ENCODE measurements at regions not wholly inside any gene's neighbourhood (a gene's known extent, or its start where the extent isn't known, plus 50 kb on each side); places are given as distances from the start of the nearest gene placed in this dataset.

GRCh38 chr10:78542521-78542920, 508.9 kb downstream of the RPS24 start:
- 49 to 73% (median 57%) methylated on average over 7 of the region's 7 CpGs for WGBS, 3 donors
- H3K4me3 ChIP-seq (ENCODE audit: low read depth in 1 of 3, low read length in 3 of 3) = no peak overlapping the region
- H3K27me3 ChIP-seq (ENCODE audit: control insufficient read depth in 3 of 3, insufficient read depth in 3 of 3, low read length in 3 of 3) = no peaks in the 10 kb centered on the region
- peaks cover 0 to 29% (median 20%) of the 10 kb centered on the region in 3 donors for H3K4me1 ChIP-seq (ENCODE audit: control insufficient read depth in 3 of 3, insufficient read depth in 2 of 3, low read depth in 1 of 3, low read length in 2 of 3)
- peak overlapping the region in 1 of 3 donors; percentile 86 for H3K27ac ChIP-seq (ENCODE audit: low read depth in 1 of 3, low read length in 2 of 3)
- FAIRE-seq (no peak), DNase-seq (no peak)
- H3K9me3 ChIP-seq (ENCODE audit: control insufficient read depth in 2 of 2, insufficient read depth in 1 of 2, low read depth in 1 of 2, low read length in 1 of 2) = no peaks in the 10 kb centered on the region
- no peaks in the 10 kb centered on the region for H3K36me3 ChIP-seq (ENCODE audit: control insufficient read depth in 3 of 3, insufficient read depth in 2 of 3, low read depth in 1 of 3, low read length in 3 of 3)

DNA sequence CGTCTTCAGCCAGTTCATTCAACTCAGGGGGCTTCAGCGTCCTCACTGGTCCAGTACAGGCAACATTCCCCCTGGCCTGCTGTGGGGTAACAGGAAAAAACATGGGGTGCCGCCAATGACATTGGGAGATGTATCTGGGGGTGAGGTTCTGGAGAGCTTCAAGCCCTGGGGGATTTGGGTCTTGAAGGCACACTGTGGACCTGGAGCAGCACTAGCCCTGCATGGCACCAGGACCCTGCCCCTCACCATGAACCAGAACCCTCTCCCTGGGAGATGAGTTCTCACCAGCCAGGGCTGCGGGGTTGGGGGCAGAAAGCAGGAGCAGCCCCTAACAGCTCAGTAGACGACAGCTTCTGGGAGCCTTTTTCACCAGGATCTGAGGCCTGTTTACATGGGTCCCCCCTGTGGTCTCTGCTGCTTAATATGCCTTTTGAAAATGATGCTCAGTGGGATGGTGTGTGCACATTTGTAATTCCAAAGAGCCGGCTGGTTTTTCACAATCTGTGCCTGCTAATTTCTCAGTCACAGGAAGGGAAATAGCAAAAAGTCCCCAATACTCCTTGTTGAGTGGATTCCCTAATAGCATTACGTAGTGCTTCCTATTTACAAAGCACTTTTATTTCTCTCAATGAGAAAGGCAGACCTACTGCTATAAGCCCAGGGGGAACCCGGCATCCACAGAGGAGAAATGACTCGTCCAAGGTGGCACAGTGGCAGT, 509.5 kb downstream of the RPS24 start:
- H3K4me3 ChIP-seq (ENCODE audit: low read depth in 1 of 3, low read length in 3 of 3) = no peak overlapping the region
- no peaks in the 10 kb centered on the region for H3K27me3 ChIP-seq (ENCODE audit: control insufficient read depth in 3 of 3, insufficient read depth in 3 of 3, low read length in 3 of 3)
- H3K27ac ChIP-seq (ENCODE audit: low read depth in 1 of 3, low read length in 2 of 3) = peak overlapping the region in 1 of 3 donors; percentile 86
- H3K4me1 ChIP-seq (ENCODE audit: control insufficient read depth in 3 of 3, insufficient read depth in 2 of 3, low read depth in 1 of 3, low read length in 2 of 3) = peaks cover 0 to 32% (median 20%) of the 10 kb centered on the region in 3 donors
- H3K9me3 ChIP-seq (ENCODE audit: control insufficient read depth in 2 of 2, insufficient read depth in 1 of 2, low read depth in 1 of 2, low read length in 1 of 2) = no peaks in the 10 kb centered on the region
- DNase-seq (no peak), FAIRE-seq (no peak)
- H3K36me3 ChIP-seq (ENCODE audit: control insufficient read depth in 3 of 3, insufficient read depth in 2 of 3, low read depth in 1 of 3, low read length in 3 of 3) = no peaks in the 10 kb centered on the region
- 66 to 80% (median 73%) methylated on average over 9 of the region's 9 CpGs for WGBS, 3 donors

DNA sequence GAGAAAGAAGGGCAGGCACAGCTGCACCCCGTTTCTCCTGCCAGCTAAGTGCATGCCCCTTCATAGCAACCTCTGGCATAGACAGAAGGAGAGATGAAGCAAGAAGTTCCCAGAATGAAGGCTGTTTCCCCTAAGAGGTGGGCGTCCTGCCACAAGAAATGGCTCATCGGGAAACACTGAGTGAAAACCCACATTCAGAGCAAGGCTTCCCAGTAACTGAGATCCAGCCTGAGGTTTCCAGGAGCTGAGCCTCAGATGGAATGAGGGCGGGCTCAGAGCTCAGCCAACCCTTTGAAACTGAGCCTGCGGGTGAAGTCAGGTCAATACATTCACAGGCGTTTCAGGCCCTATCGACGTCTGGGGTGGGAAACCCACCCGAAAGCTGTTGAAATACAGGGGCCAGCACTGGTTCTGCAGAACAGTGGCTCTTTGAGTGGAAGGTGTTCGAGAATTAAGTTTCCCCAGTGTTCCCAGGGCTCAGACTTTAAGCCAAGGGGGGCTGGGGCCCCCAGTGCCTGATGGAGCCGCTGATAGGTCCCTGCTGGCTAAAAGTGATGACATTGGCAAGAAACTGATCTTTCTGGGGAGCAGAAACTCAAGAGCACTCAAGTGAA, 510.2 kb downstream of the RPS24 start:
- DNase-seq (no peak), FAIRE-seq (no peak)
- H3K27me3 ChIP-seq (ENCODE audit: control insufficient read depth in 3 of 3, insufficient read depth in 3 of 3, low read length in 3 of 3) = no peaks in the 10 kb centered on the region
- no peaks in the 10 kb centered on the region for H3K9me3 ChIP-seq (ENCODE audit: control insufficient read depth in 2 of 2, insufficient read depth in 1 of 2, low read depth in 1 of 2, low read length in 1 of 2)
- WGBS, 3 donors = 67 to 85% (median 75%) methylated on average over 11 of the region's 11 CpGs
- H3K27ac ChIP-seq (ENCODE audit: low read depth in 1 of 3, low read length in 2 of 3) = peak overlapping the region in 1 of 3 donors; percentile 86
- H3K4me1 ChIP-seq (ENCODE audit: control insufficient read depth in 3 of 3, insufficient read depth in 2 of 3, low read depth in 1 of 3, low read length in 2 of 3) = peaks cover 0 to 32% (median 20%) of the 10 kb centered on the region in 3 donors
- no peak overlapping the region for H3K4me3 ChIP-seq (ENCODE audit: low read depth in 1 of 3, low read length in 3 of 3)
- no peaks in the 10 kb centered on the region for H3K36me3 ChIP-seq (ENCODE audit: control insufficient read depth in 3 of 3, insufficient read depth in 2 of 3, low read depth in 1 of 3, low read length in 3 of 3)

GRCh38 chr10:78544423-78545090, 510.9 kb downstream of the RPS24 start:
- no peak overlapping the region for H3K4me3 ChIP-seq (ENCODE audit: low read depth in 1 of 3, low read length in 3 of 3)
- peaks cover 0 to 32% (median 20%) of the 10 kb centered on the region in 3 donors for H3K4me1 ChIP-seq (ENCODE audit: control insufficient read depth in 3 of 3, insufficient read depth in 2 of 3, low read depth in 1 of 3, low read length in 2 of 3)
- 89% methylated on average over 9 of the region's 9 CpGs for WGBS, 3 donors
- H3K27ac ChIP-seq (ENCODE audit: low read depth in 1 of 3, low read length in 2 of 3) = peak overlapping the region in 1 of 3 donors; percentile 52
- FAIRE-seq (no peak), DNase-seq (no peak)
- no peaks in the 10 kb centered on the region for H3K36me3 ChIP-seq (ENCODE audit: control insufficient read depth in 3 of 3, insufficient read depth in 2 of 3, low read depth in 1 of 3, low read length in 3 of 3)
- H3K27me3 ChIP-seq (ENCODE audit: control insufficient read depth in 3 of 3, insufficient read depth in 3 of 3, low read length in 3 of 3) = no peaks in the 10 kb centered on the region
- H3K9me3 ChIP-seq (ENCODE audit: control insufficient read depth in 2 of 2, insufficient read depth in 1 of 2, low read depth in 1 of 2, low read length in 1 of 2) = no peaks in the 10 kb centered on the region

DNA sequence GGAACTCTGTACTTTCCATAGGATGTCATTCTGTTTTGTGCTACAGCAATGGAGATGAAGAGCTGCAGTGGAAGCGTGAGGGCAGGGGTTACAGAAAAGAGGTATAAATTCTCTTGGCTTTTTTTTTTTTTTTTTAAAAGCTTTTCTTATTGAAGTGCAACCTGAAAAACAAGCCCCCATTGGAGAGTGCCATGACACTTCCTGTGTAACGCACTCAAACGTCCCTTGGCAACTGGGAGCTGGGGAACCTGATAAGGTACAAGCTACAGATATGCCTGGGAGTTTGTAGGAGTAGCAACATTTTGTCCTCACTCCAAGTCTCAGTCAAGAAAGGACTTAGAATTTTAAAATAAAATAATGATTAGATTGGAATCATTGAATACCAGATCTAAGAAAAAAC, 512.1 kb downstream of the RPS24 start:
- DNase-seq (no peak), FAIRE-seq (no peak)
- Histone ChIP-seq H3K4me3 (ENCODE audit: low read depth in 1 of 3, low read length in 3 of 3) (no peak overlapping the region), H3K27me3 (ENCODE audit: control insufficient read depth in 3 of 3, insufficient read depth in 3 of 3, low read length in 3 of 3) (no peaks in the 10 kb centered on the region), H3K36me3 (ENCODE audit: control insufficient read depth in 3 of 3, insufficient read depth in 2 of 3, low read depth in 1 of 3, low read length in 3 of 3) (no peaks in the 10 kb centered on the region), H3K9me3 (ENCODE audit: control insufficient read depth in 2 of 2, insufficient read depth in 1 of 2, low read depth in 1 of 2, low read length in 1 of 2) (no peaks in the 10 kb centered on the region), H3K27ac (ENCODE audit: low read depth in 1 of 3, low read length in 2 of 3) (no peak overlapping the region), H3K4me1 (ENCODE audit: control insufficient read depth in 3 of 3, insufficient read depth in 2 of 3, low read depth in 1 of 3, low read length in 2 of 3) (peaks cover 0 to 37% (median 21%) of the 10 kb centered on the region in 3 donors)
- 72 to 87% (median 79%) methylated on average over 3 of the region's 3 CpGs for WGBS, 3 donors

GRCh38 chr10:78547397-78547796, 513.7 kb downstream of the RPS24 start:
- H3K4me1 ChIP-seq (ENCODE audit: control insufficient read depth in 3 of 3, insufficient read depth in 2 of 3, low read depth in 1 of 3, low read length in 2 of 3) = peaks cover 2 to 45% (median 18%) of the 10 kb centered on the region in 3 donors
- no peaks in the 10 kb centered on the region for H3K27me3 ChIP-seq (ENCODE audit: control insufficient read depth in 3 of 3, insufficient read depth in 3 of 3, low read length in 3 of 3)
- no peaks in the 10 kb centered on the region for H3K9me3 ChIP-seq (ENCODE audit: control insufficient read depth in 2 of 2, insufficient read depth in 1 of 2, low read depth in 1 of 2, low read length in 1 of 2)
- H3K4me3 ChIP-seq (ENCODE audit: low read depth in 1 of 3, low read length in 3 of 3) = no peak overlapping the region
- H3K27ac ChIP-seq (ENCODE audit: low read depth in 1 of 3, low read length in 2 of 3) = no peak overlapping the region
- FAIRE-seq (no peak), DNase-seq (no peak)
- 48 to 69% (median 59%) methylated on average over 6 of the region's 6 CpGs for WGBS, 3 donors
- H3K36me3 ChIP-seq (ENCODE audit: control insufficient read depth in 3 of 3, insufficient read depth in 2 of 3, low read depth in 1 of 3, low read length in 3 of 3) = no peaks in the 10 kb centered on the region

- Histone ChIP-seq H3K27ac (ENCODE audit: low read depth in 1 of 3, low read length in 2 of 3) (no peak overlapping the region), H3K4me1 (ENCODE audit: control insufficient read depth in 3 of 3, insufficient read depth in 2 of 3, low read depth in 1 of 3, low read length in 2 of 3) (peaks cover 2 to 45% (median 16%) of the 10 kb centered on the region in 3 donors), H3K36me3 (ENCODE audit: control insufficient read depth in 3 of 3, insufficient read depth in 2 of 3, low read depth in 1 of 3, low read length in 3 of 3) (no peaks in the 10 kb centered on the region), H3K27me3 (ENCODE audit: control insufficient read depth in 3 of 3, insufficient read depth in 3 of 3, low read length in 3 of 3) (no peaks in the 10 kb centered on the region), H3K9me3 (ENCODE audit: control insufficient read depth in 2 of 2, insufficient read depth in 1 of 2, low read depth in 1 of 2, low read length in 1 of 2) (no peaks in the 10 kb centered on the region), H3K4me3 (ENCODE audit: low read depth in 1 of 3, low read length in 3 of 3) (no peak overlapping the region)
- no peak for DNase-seq
- no peak for FAIRE-seq
Measured at GRCh38 chr10:78547905-78548304, 514.2 kb downstream of the RPS24 start.

DNA sequence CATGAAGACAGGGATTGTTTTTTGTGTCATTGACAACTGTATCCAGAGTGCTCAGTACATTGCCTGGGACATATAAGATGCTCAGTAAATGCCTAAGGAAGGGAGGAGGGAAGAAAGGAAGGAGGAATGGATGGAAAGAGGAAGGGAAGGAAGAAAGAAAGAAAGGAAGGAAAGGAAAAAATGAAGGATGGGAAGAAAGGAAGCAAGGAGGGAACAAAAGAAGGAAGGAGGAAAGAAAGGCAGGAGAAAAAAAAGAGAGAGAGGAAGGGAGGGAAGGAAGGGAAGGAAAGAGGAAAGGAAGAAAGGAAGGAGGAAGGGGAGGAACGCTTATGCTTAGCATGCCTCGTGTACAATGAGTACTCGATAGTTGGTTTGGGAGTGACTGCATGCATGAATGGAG, 514.7 kb downstream of the RPS24 start:
- no peak for DNase-seq
- no peaks in the 10 kb centered on the region for H3K36me3 ChIP-seq (ENCODE audit: control insufficient read depth in 3 of 3, insufficient read depth in 2 of 3, low read depth in 1 of 3, low read length in 3 of 3)
- 83 to 91% (median 84%) methylated on average over 3 of the region's 3 CpGs for WGBS, 3 donors

More for the DNA sequence above, 514.7 kb downstream of the RPS24 start:
- no peak overlapping the region for H3K27ac ChIP-seq (ENCODE audit: low read depth in 1 of 3, low read length in 2 of 3)
- FAIRE-seq = no peak
- no peaks in the 10 kb centered on the region for H3K27me3 ChIP-seq (ENCODE audit: control insufficient read depth in 3 of 3, insufficient read depth in 3 of 3, low read length in 3 of 3)
- peaks cover 2 to 44% (median 12%) of the 10 kb centered on the region in 3 donors for H3K4me1 ChIP-seq (ENCODE audit: control insufficient read depth in 3 of 3, insufficient read depth in 2 of 3, low read depth in 1 of 3, low read length in 2 of 3)
- no peak overlapping the region for H3K4me3 ChIP-seq (ENCODE audit: low read depth in 1 of 3, low read length in 3 of 3)
- H3K9me3 ChIP-seq (ENCODE audit: control insufficient read depth in 2 of 2, insufficient read depth in 1 of 2, low read depth in 1 of 2, low read length in 1 of 2) = no peaks in the 10 kb centered on the region
